HG03354 (cell line): ENCODE measurements at regions not wholly inside any gene's neighbourhood (a gene's known extent, or its start where the extent isn't known, plus 50 kb on each side); places are given as distances from the start of the nearest gene placed in this dataset.

Experiments
- ATAC-seq: cut with Tn5 transposase; IDR thresholded peaks from one replicate; pipeline ENCODE4 v1.9.1; 2021; ENCODE audit warnings: mild to moderate bottlenecking; ENCODE audit not compliant: unreplicated experiment, poor library complexity, severe bottlenecking

- ATAC-seq: no peak
These were observed 1630.1 kb downstream of the MAT2B start for GRCh38 chr5:165135565-165135964.

GRCh38 chr5:165137701-165138100, 1632.3 kb downstream of the MAT2B start:
- no peak for ATAC-seq

GRCh38 chr5:165138236-165138635, 1632.8 kb downstream of the MAT2B start:
- ATAC-seq: no peak

GRCh38 chr5:165139262-165139661, 1633.8 kb downstream of the MAT2B start:
- no peak for ATAC-seq

GRCh38 chr5:165139721-165140120, 1634.3 kb downstream of the MAT2B start:
- ATAC-seq: no peak

GRCh38 chr5:165143741-165144140, 1638.3 kb downstream of the MAT2B start:
- ATAC-seq: no peak

GRCh38 chr5:165149431-165149830, 1644.0 kb downstream of the MAT2B start:
- no peak for ATAC-seq

GRCh38 chr5:165152058-165152457, 1646.6 kb downstream of the MAT2B start:
- ATAC-seq: no peak

GRCh38 chr5:165157219-165157618, 1651.8 kb downstream of the MAT2B start:
- ATAC-seq: no peak

GRCh38 chr5:165161204-165161603, 1655.8 kb downstream of the MAT2B start:
- ATAC-seq: no peak

GRCh38 chr5:165163861-165164260, 1658.4 kb downstream of the MAT2B start:
- ATAC-seq: no peak

GRCh38 chr5:165173651-165174050, 1668.2 kb downstream of the MAT2B start:
- ATAC-seq: no peak

GRCh38 chr5:165175041-165175440, 1669.6 kb downstream of the MAT2B start:
- no peak for ATAC-seq

GRCh38 chr5:165184183-165184582, 1678.8 kb downstream of the MAT2B start:
- ATAC-seq: no peak

GRCh38 chr5:165185716-165186115, 1680.3 kb downstream of the MAT2B start:
- ATAC-seq: no peak

GRCh38 chr5:165187815-165188214, 1682.4 kb downstream of the MAT2B start:
- no peak for ATAC-seq

GRCh38 chr5:165188556-165189175, 1683.2 kb downstream of the MAT2B start:
- ATAC-seq: no peak

- no peak for ATAC-seq
These were observed 1691.5 kb downstream of the MAT2B start for GRCh38 chr5:165196961-165197360.

- no peak for ATAC-seq
These were observed 1696.0 kb downstream of the MAT2B start for GRCh38 chr5:165201369-165201768.

GRCh38 chr5:165201771-165202518, 1696.5 kb downstream of the MAT2B start:
- no peak for ATAC-seq

- ATAC-seq: no peak
These were observed 1697.1 kb downstream of the MAT2B start for GRCh38 chr5:165202519-165202910.
